Activated CD8-positive, alpha-beta T cell treated with anti-CD3 and anti-CD28 coated beads for 36 hours (primary cell): ENCODE measurements at regions not wholly inside any gene's neighbourhood (a gene's known extent, or its start where the extent isn't known, plus 50 kb on each side); places are given as distances from the start of the nearest gene placed in this dataset.

ENCODE experiments used
- ATAC-seq: fragments of 200-7000 bp; cut with Tn5 transposase; one replicate; pipeline ENCODE4 v1.10.0; 2021; ENCODE audit warnings: mild to moderate bottlenecking, moderate library complexity
- CTCF ChIA-PET: fragments of 350-600 bp; sonication (Branson Sonifier 250); formaldehyde crosslinking; loops from one replicate; lab custom pipeline; 2021; ENCODE audit warnings: antibody characterized with exemption; lab: Charles Lee
- POLR2A ChIA-PET: fragments of 350-600 bp; sonication (Branson Sonifier 250); formaldehyde crosslinking; loops from one replicate; lab custom pipeline; 2021; ENCODE audit warnings: antibody characterized with exemption; lab: Charles Lee
- DNase-seq: peaks from one replicate; pipeline ENCODE4 v3.0.0-alpha.2; 2020
- H3K27ac Mint-ChIP-seq: one replicate; pipeline ENCODE4 v1.8.0; 2021; ENCODE audit warnings: mild to moderate bottlenecking, mixed read lengths
- H3K27me3 Mint-ChIP-seq: one replicate; pipeline ENCODE4 v1.8.0; 2021; ENCODE audit warnings: mixed read lengths
- H3K36me3 Mint-ChIP-seq: one replicate; pipeline ENCODE4 v1.8.0; 2021; ENCODE audit warnings: low read depth, mixed read lengths
- H3K4me1 Mint-ChIP-seq: one replicate; pipeline ENCODE4 v1.8.0; 2021; ENCODE audit warnings: low read depth, mixed read lengths
- H3K4me3 Mint-ChIP-seq: one replicate; pipeline ENCODE4 v1.8.0; 2021; ENCODE audit warnings: mild to moderate bottlenecking, moderate library complexity, mixed read lengths
- H3K9me3 Mint-ChIP-seq: one replicate; pipeline ENCODE4 v1.8.0; 2021; ENCODE audit warnings: mixed read lengths
- intact Hi-C: fragments of 100-400 bp; cut with micrococcal nuclease; formaldehyde crosslinking; loops from one replicate; pipeline ENCODE4 v1.10.0; 2022
- TF ChIP-seq, protein P1 (sequence below): fragments of 200-600 bp; IDR thresholded peaks from one replicate; pipeline ENCODE4 v1.8.0; 2022; ENCODE audit warnings: antibody characterized with exemption, mild to moderate bottlenecking

- peaks cover 8% of the 10 kb centered on the region for H3K27me3 Mint-ChIP-seq
- no peak overlapping the region for H3K27ac Mint-ChIP-seq
- H3K4me3 Mint-ChIP-seq, result no peak overlapping the region
- peaks cover 5% of the 10 kb centered on the region for H3K9me3 Mint-ChIP-seq
- intact Hi-C loops, result no loop called here
- DNase-seq, result no peak
- CTCF ChIA-PET, result no interaction called here
- POLR2A ChIA-PET, result no interaction called here
- TF ChIP-seq, protein P1, sequence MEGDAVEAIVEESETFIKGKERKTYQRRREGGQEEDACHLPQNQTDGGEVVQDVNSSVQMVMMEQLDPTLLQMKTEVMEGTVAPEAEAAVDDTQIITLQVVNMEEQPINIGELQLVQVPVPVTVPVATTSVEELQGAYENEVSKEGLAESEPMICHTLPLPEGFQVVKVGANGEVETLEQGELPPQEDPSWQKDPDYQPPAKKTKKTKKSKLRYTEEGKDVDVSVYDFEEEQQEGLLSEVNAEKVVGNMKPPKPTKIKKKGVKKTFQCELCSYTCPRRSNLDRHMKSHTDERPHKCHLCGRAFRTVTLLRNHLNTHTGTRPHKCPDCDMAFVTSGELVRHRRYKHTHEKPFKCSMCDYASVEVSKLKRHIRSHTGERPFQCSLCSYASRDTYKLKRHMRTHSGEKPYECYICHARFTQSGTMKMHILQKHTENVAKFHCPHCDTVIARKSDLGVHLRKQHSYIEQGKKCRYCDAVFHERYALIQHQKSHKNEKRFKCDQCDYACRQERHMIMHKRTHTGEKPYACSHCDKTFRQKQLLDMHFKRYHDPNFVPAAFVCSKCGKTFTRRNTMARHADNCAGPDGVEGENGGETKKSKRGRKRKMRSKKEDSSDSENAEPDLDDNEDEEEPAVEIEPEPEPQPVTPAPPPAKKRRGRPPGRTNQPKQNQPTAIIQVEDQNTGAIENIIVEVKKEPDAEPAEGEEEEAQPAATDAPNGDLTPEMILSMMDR, result no peak
- no peak for ATAC-seq
- H3K36me3 Mint-ChIP-seq, result no peaks in the 10 kb centered on the region
- H3K4me1 Mint-ChIP-seq, result no peaks in the 10 kb centered on the region
Observed at GRCh38 chr12:132397152-132397933, 68.0 kb upstream of the GALNT9 start.

- ChIA-PET CTCF (no interaction called here), POLR2A (no interaction called here)
- Mint-ChIP-seq H3K4me3 (no peak overlapping the region), H3K4me1 (no peaks in the 10 kb centered on the region), H3K27me3 (peaks cover 8% of the 10 kb centered on the region), H3K27ac (no peak overlapping the region), H3K36me3 (no peaks in the 10 kb centered on the region), H3K9me3 (peaks cover 5% of the 10 kb centered on the region)
- DNase-seq, result no peak
- TF ChIP-seq, protein P1, result no peak
- no peak for ATAC-seq
- intact Hi-C loops, result no loop called here
Observed at GRCh38 chr12:132396657-132397056, 67.3 kb upstream of the GALNT9 start.

GRCh38 chr12:132395908-132396305 lies 66.5 kb upstream of the GALNT9 start:
- H3K9me3 Mint-ChIP-seq, result peaks cover 5% of the 10 kb centered on the region
- TF ChIP-seq, protein P1, result no peak
- H3K4me1 Mint-ChIP-seq, result no peaks in the 10 kb centered on the region
- CTCF ChIA-PET, result no interaction called here
- H3K36me3 Mint-ChIP-seq, result no peaks in the 10 kb centered on the region
- no peak overlapping the region for H3K27ac Mint-ChIP-seq
- POLR2A ChIA-PET, result no interaction called here
- no peak overlapping the region for H3K4me3 Mint-ChIP-seq
- H3K27me3 Mint-ChIP-seq, result peaks cover 10% of the 10 kb centered on the region
- no peak for ATAC-seq
- intact Hi-C loops, result no loop called here
- no peak for DNase-seq

GRCh38 chr12:132395192-132395907 lies 66.0 kb upstream of the GALNT9 start:
- Mint-ChIP-seq H3K27ac (no peak overlapping the region), H3K4me1 (no peaks in the 10 kb centered on the region), H3K36me3 (no peaks in the 10 kb centered on the region), H3K9me3 (peaks cover 5% of the 10 kb centered on the region), H3K4me3 (no peak overlapping the region), H3K27me3 (peaks cover 10% of the 10 kb centered on the region)
- ATAC-seq (no peak), DNase-seq (no peak)
- TF ChIP-seq, protein P1, result no peak
- CTCF ChIA-PET, result no interaction called here
- intact Hi-C loops, result no loop called here
- POLR2A ChIA-PET, result no interaction called here
